Naive thymus-derived CD8-positive, alpha-beta T cell (primary cell): ENCODE measurements at regions not wholly inside any gene's neighbourhood (a gene's known extent, or its start where the extent isn't known, plus 50 kb on each side); places are given as distances from the start of the nearest gene placed in this dataset.

ENCODE experiments used
- ATAC-seq, 2 donors: fragments of 150-1000 bp; cut with Tn5 transposase in 1 of 2; sonication (Bioruptor Pico), chemical (Tn5 transposase) in 1 of 2; 1 replicate in 1 of 2; 2 replicates in 1 of 2; pipeline ENCODE4 v1.10.0; 2021; ENCODE audit warnings: mild to moderate bottlenecking in 2 of 2, moderate library complexity in 2 of 2
- POLR2A ChIA-PET: fragments of 350-600 bp; sonication (Branson Sonifier 250); formaldehyde crosslinking; loops from one replicate; lab custom pipeline; 2021; ENCODE audit warnings: antibody characterized with exemption; lab: Charles Lee
- DNase-seq, 10 donors: peaks; one replicate each; pipeline versions ENCODE4 v3.0.0 to v3.0.0-alpha.2; 2020 to 2022
- H3K27ac Mint-ChIP-seq, 10 donors: one replicate each; pipeline ENCODE4 v1.8.0; 2020 to 2022; ENCODE audit warnings: mild to moderate bottlenecking in 10 of 10, mixed read lengths in 10 of 10, moderate library complexity in 4 of 10, inconsistent platforms in 1 of 10
- H3K27me3 Mint-ChIP-seq, 5 donors: one replicate each; pipeline ENCODE4 v1.8.0; 2021 to 2022; ENCODE audit warnings: mixed read lengths in 5 of 5
- H3K36me3 Mint-ChIP-seq, 3 donors: one replicate each; pipeline ENCODE4 v1.8.0; 2020 to 2022; ENCODE audit warnings: mixed read lengths in 3 of 3, mild to moderate bottlenecking in 2 of 3, inconsistent platforms in 1 of 3
- H3K4me1 Mint-ChIP-seq, 4 donors: one replicate each; pipeline ENCODE4 v1.8.0; 2021 to 2022; ENCODE audit warnings: mixed read lengths in 4 of 4
- H3K4me3 Mint-ChIP-seq, 10 donors: one replicate each; pipeline ENCODE4 v1.8.0; 2020 to 2022; ENCODE audit warnings: mild to moderate bottlenecking in 10 of 10, mixed read lengths in 10 of 10, moderate library complexity in 6 of 10, inconsistent platforms in 1 of 10
- H3K9me3 Mint-ChIP-seq, 9 donors: one replicate each; pipeline ENCODE4 v1.8.0; 2020 to 2022; ENCODE audit warnings: mixed read lengths in 9 of 9, mild to moderate bottlenecking in 3 of 9, inconsistent platforms in 1 of 9, moderate library complexity in 1 of 9

- DNase-seq (no peak), ATAC-seq (no peak)
- Mint-ChIP-seq H3K27me3 (peaks cover 37 to 81% (median 60%) of the 10 kb centered on the region in 5 donors), H3K4me1 (peaks cover 8 to 30% (median 24%) of the 10 kb centered on the region in 4 donors), H3K4me3 (peak overlapping the region; percentile 83 to 94 (median 91)), H3K27ac (peak overlapping the region in 5 of 10 donors; percentile 39 to 89 (median 70)), H3K36me3 (no peaks in the 10 kb centered on the region), H3K9me3 (peaks cover 0 to 3% (median 0%) of the 10 kb centered on the region in 9 donors)
- POLR2A ChIA-PET, result no interaction called here
Observed at GRCh38 chr2:118222672-118223421, 134.6 kb downstream of the INSIG2 start.

GRCh38 chr2:118222273-118222594 is 134.0 kb downstream of the INSIG2 start:
- Mint-ChIP-seq H3K4me1 (peaks cover 8 to 30% (median 24%) of the 10 kb centered on the region in 4 donors), H3K9me3 (peaks cover 0 to 3% (median 0%) of the 10 kb centered on the region in 9 donors), H3K36me3 (no peaks in the 10 kb centered on the region), H3K27ac (no peak overlapping the region), H3K27me3 (peaks cover 36 to 77% (median 57%) of the 10 kb centered on the region in 5 donors), H3K4me3 (peak overlapping the region in 2 of 10 donors; percentile 15 to 45)
- ATAC-seq (no peak), DNase-seq (no peak)
- POLR2A ChIA-PET, result no interaction called here

DNA sequence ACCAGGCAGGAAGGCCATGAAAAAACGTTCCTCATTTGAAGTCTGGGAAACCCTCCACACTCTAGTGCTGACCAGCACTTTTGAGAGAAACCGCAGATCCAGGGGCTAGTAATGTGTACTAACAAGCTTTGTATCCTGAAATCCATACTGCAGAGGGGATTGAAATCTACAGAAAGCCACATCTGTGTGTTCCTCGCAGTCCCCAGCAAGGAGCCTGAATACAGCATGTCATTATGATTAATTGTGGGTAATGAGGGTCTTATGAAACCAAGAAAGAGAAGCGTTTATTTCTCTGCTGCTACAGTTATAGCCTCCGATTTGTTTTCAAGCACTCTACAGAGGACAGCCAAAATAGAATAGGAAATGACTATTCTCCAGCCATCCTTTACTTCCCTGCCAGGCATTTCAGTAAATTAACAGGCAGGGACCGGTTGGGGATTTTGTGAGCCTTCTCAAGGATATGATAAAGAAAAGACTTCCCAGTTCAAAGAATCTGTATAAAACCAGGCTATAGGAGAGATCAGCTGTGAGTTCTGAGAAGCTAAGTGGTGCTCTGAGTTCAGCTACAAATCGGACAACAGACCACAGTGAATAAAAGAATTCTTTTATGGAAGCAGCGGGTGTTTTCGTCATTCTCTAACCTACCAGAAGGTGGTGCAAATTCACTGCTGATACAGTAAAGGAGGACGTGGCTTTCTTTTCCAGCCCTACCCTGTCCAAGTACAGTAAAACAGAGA is 133.4 kb downstream of the INSIG2 start:
- Mint-ChIP-seq H3K36me3 (no peaks in the 10 kb centered on the region), H3K4me1 (peaks cover 8 to 30% (median 24%) of the 10 kb centered on the region in 4 donors), H3K27me3 (peaks cover 34 to 71% (median 54%) of the 10 kb centered on the region in 5 donors), H3K9me3 (peaks cover 0 to 3% (median 0%) of the 10 kb centered on the region in 9 donors), H3K27ac (peak overlapping the region in 1 of 10 donors; percentile 5), H3K4me3 (peak overlapping the region in 2 of 10 donors; percentile 15 to 45)
- POLR2A ChIA-PET, result no interaction called here
- ATAC-seq, result peak; percentile 57 to 59
- DNase-seq, result peak in 9 of 10 donors; percentile 12 to 68 (median 39)

GRCh38 chr2:118219611-118220010 is 131.3 kb downstream of the INSIG2 start:
- H3K4me3 Mint-ChIP-seq, result no peak overlapping the region
- H3K9me3 Mint-ChIP-seq, result no peaks in the 10 kb centered on the region
- POLR2A ChIA-PET, result no interaction called here
- ATAC-seq (no peak), DNase-seq (no peak)
- H3K36me3 Mint-ChIP-seq, result no peaks in the 10 kb centered on the region
- peaks cover 27 to 61% (median 37%) of the 10 kb centered on the region in 5 donors for H3K27me3 Mint-ChIP-seq
- H3K4me1 Mint-ChIP-seq, result peaks cover 4 to 20% (median 19%) of the 10 kb centered on the region in 4 donors
- H3K27ac Mint-ChIP-seq, result no peak overlapping the region

DNA sequence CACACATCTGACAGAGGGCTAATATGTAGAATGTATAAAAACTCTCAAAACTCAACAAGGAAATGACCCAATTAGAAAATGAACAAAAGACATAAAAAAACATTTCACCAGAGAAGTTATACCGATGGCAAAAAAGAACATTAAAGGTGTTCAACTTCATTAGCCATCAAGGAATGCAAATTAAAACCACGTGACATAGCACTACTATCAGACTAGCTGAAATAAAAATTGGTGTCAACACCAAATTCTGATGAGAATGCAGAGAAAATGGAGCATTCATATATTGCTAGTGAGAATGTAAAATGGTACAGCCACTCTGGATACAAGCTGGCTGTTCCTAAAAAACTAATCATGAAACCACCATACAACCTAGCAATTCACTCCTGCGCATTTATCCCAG is 128.0 kb downstream of the INSIG2 start:
- peaks cover 21 to 66% (median 27%) of the 10 kb centered on the region in 5 donors for H3K27me3 Mint-ChIP-seq
- no peaks in the 10 kb centered on the region for H3K4me1 Mint-ChIP-seq
- ATAC-seq (no peak), DNase-seq (no peak)
- H3K27ac Mint-ChIP-seq, result no peak overlapping the region
- no peak overlapping the region for H3K4me3 Mint-ChIP-seq
- no peaks in the 10 kb centered on the region for H3K9me3 Mint-ChIP-seq
- no peaks in the 10 kb centered on the region for H3K36me3 Mint-ChIP-seq
- POLR2A ChIA-PET, result no interaction called here

- peaks cover 28 to 75% (median 44%) of the 10 kb centered on the region in 5 donors for H3K27me3 Mint-ChIP-seq
Observed at GRCh38 chr2:118209727-118210126, 121.5 kb downstream of the INSIG2 start.

DNA sequence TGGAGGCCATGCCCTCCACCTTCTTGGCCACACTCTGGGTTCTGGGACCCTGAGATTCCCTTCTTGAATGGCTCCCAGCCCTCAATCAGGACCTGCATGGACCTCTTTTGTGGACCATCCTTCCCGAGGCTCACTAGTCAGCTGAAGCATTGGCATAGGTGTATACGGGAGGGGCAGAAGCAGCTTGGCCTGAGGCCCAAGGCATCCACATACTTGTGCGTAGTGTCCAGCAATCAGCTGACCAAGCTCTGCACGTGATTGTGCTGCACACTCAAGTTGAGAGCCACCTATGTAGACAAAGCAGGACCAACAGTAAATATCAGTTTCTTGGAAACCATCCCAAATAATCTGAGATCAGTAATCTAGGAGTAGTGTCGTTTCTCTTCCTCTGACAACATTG is 119.6 kb downstream of the INSIG2 start:
- no peak for ATAC-seq
- H3K9me3 Mint-ChIP-seq, result no peaks in the 10 kb centered on the region
- H3K36me3 Mint-ChIP-seq, result no peaks in the 10 kb centered on the region
- H3K27ac Mint-ChIP-seq, result no peak overlapping the region
- DNase-seq, result no peak
- H3K4me3 Mint-ChIP-seq, result no peak overlapping the region
- H3K27me3 Mint-ChIP-seq, result peaks cover 24 to 75% (median 48%) of the 10 kb centered on the region in 5 donors
- POLR2A ChIA-PET, result no interaction called here
- H3K4me1 Mint-ChIP-seq, result peaks cover 2 to 4% (median 2%) of the 10 kb centered on the region in 4 donors

More at GRCh38 chr2:118209727-118210126, 121.5 kb downstream of the INSIG2 start:
- DNase-seq (no peak), ATAC-seq (no peak)
- Mint-ChIP-seq H3K27ac (no peak overlapping the region), H3K4me3 (no peak overlapping the region), H3K36me3 (no peaks in the 10 kb centered on the region), H3K9me3 (no peaks in the 10 kb centered on the region), H3K4me1 (no peaks in the 10 kb centered on the region)
- POLR2A ChIA-PET, result no interaction called here

GRCh38 chr2:118202707-118203303 is 114.5 kb downstream of the INSIG2 start:
- DNase-seq, result peak in 8 of 10 donors; percentile 42 to 71 (median 50)
- Mint-ChIP-seq H3K27ac (no peak overlapping the region), H3K9me3 (no peaks in the 10 kb centered on the region), H3K4me3 (peak overlapping the region in 6 of 10 donors; percentile 8 to 71 (median 40)), H3K27me3 (peaks cover 14 to 57% (median 29%) of the 10 kb centered on the region in 5 donors), H3K36me3 (no peaks in the 10 kb centered on the region), H3K4me1 (peaks cover 3 to 7% (median 4%) of the 10 kb centered on the region in 4 donors)
- ATAC-seq, result peak; percentile 89 to 92
- POLR2A ChIA-PET, result no interaction called here

GRCh38 chr2:118198268-118198667 is 110.0 kb downstream of the INSIG2 start:
- Mint-ChIP-seq H3K4me3 (no peak overlapping the region), H3K9me3 (no peaks in the 10 kb centered on the region), H3K36me3 (no peaks in the 10 kb centered on the region), H3K27ac (no peak overlapping the region), H3K27me3 (peaks cover 8 to 25% (median 13%) of the 10 kb centered on the region in 5 donors), H3K4me1 (peaks cover 3 to 7% (median 4%) of the 10 kb centered on the region in 4 donors)
- ATAC-seq (no peak), DNase-seq (no peak)
- POLR2A ChIA-PET, result no interaction called here

DNA sequence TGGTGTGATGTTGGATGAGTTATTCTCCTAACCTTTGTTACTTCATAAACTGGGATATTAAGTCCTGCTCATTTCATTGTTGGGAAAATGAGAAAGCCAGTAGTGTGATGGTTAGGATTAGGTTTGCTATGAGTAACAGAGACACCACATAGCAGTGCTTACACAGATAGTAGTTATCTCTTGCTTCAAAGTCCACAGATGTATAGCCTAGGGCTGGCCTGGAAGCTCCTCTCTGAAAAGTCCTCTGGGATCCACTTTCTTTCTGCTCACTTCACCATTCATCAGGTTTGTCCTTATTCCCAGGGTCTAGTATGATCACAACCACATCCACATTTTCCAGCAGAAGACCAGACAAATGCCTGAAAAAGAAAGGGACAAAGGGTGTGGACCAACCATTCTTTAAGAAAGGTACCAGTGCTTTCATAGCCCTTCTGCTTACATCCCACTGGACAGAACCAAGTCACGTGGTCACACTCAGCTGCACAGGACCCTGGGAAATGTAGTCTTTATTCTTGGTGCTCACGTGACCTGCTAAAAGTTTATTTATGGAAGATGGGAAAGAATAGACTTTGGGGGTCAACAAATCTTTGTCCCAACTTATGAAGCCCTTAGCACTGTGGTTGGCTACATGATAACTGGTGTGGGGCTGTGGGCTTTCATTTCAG is 108.9 kb downstream of the INSIG2 start:
- Mint-ChIP-seq H3K4me3 (no peak overlapping the region), H3K27ac (peak overlapping the region in 1 of 10 donors; percentile 6), H3K4me1 (no peaks in the 10 kb centered on the region), H3K36me3 (no peaks in the 10 kb centered on the region), H3K9me3 (no peaks in the 10 kb centered on the region), H3K27me3 (peaks cover 5 to 15% (median 8%) of the 10 kb centered on the region in 5 donors)
- no peak for ATAC-seq
- POLR2A ChIA-PET, result no interaction called here
- DNase-seq, result no peak

- H3K9me3 Mint-ChIP-seq, result no peaks in the 10 kb centered on the region
- H3K4me1 Mint-ChIP-seq, result peaks cover 9 to 14% (median 12%) of the 10 kb centered on the region in 4 donors
- POLR2A ChIA-PET, result no interaction called here
- H3K36me3 Mint-ChIP-seq, result no peaks in the 10 kb centered on the region
- DNase-seq (no peak), ATAC-seq (no peak)
- no peaks in the 10 kb centered on the region for H3K27me3 Mint-ChIP-seq
- no peak overlapping the region for H3K27ac Mint-ChIP-seq
- no peak overlapping the region for H3K4me3 Mint-ChIP-seq
Observed at GRCh38 chr2:118190474-118190873, 102.2 kb downstream of the INSIG2 start.

DNA sequence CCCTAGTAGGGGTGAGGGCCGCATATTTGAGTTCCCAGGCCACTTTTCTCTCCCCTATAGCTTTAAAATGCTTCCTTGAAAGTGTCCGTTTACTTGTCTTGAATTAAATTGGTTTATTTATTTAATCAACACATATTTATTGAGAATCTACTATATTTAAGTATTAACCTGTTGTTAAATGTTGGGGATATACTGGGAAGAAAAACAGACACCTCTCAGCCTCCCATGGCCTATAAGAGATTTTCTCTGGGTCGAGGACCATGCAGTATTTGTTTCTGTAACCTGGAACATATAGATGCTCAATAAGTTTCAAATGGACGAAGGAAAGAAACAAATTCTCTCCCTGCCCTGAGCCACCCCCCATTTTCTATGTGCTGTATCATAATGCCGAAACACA is 98.6 kb downstream of the INSIG2 start:
- Mint-ChIP-seq H3K27me3 (no peaks in the 10 kb centered on the region), H3K36me3 (no peaks in the 10 kb centered on the region), H3K27ac (peak overlapping the region; percentile 94 to 96 (median 96)), H3K4me1 (peaks cover 16 to 21% (median 18%) of the 10 kb centered on the region in 4 donors), H3K9me3 (no peaks in the 10 kb centered on the region), H3K4me3 (peak overlapping the region; percentile 90 to 98 (median 96))
- no peak for DNase-seq
- POLR2A ChIA-PET, result interaction anchor here (0.7 to 1.7 kb wide), 9 partner anchors 9 to 1180 kb away, joined by 3 to 8 read pairs (median 3); partner anchors contain the start of genes C2orf76, CCDC93, DBI and INSIG2
- ATAC-seq, result no peak
